Endothelial cell of hepatic sinusoid (primary cell): ENCODE measurements at regions not wholly inside any gene's neighbourhood (a gene's known extent, or its start where the extent isn't known, plus 50 kb on each side); places are given as distances from the start of the nearest gene placed in this dataset.
"Not testable (repeated sequence)": the region's sequence is repeated elsewhere in the genome, so short reads cannot be mapped to it uniquely, and the experiment has no call there.

ENCODE experiments used
- in situ Hi-C: cut with HindIII; loops from 2 replicates; pipeline ENCODE4 v1.10.0; 2017; ENCODE audit warnings: low sequenced_read_pairs

- in situ Hi-C loops, result no loop called here
These were observed 69.2 kb upstream of the SSBP3 start for GRCh38 chr1:54475357-54475881.

GRCh38 chr1:54474310-54475251 is 68.4 kb upstream of the SSBP3 start:
- in situ Hi-C loops, result no loop called here

- in situ Hi-C loops, result no loop called here
These were observed 65.4 kb upstream of the SSBP3 start for GRCh38 chr1:54471588-54471987.

- in situ Hi-C loops, result not testable (repeated sequence)
These were observed 63.2 kb upstream of the SSBP3 start for GRCh38 chr1:54469444-54469843.

- in situ Hi-C loops, result not testable (repeated sequence)
These were observed 62.3 kb upstream of the SSBP3 start for GRCh38 chr1:54468288-54469084.

GRCh38 chr1:54465351-54465811 is 59.2 kb upstream of the SSBP3 start:
- in situ Hi-C loops, result no loop called here

GRCh38 chr1:54464477-54465146 is 58.4 kb upstream of the SSBP3 start:
- in situ Hi-C loops, result no loop called here

GRCh38 chr1:54464031-54464476 is 57.9 kb upstream of the SSBP3 start:
- in situ Hi-C loops, result no loop called here

GRCh38 chr1:54463259-54464030 is 57.3 kb upstream of the SSBP3 start:
- in situ Hi-C loops, result no loop called here

- in situ Hi-C loops, result no loop called here
These were observed 56.5 kb upstream of the SSBP3 start for GRCh38 chr1:54462597-54463258.

GRCh38 chr1:54461731-54462596 is 55.8 kb upstream of the SSBP3 start:
- in situ Hi-C loops, result no loop called here

- in situ Hi-C loops, result no loop called here
These were observed 54.7 kb upstream of the SSBP3 start for GRCh38 chr1:54460861-54461387.

GRCh38 chr1:54460351-54460750 is 54.2 kb upstream of the SSBP3 start:
- in situ Hi-C loops, result no loop called here

GRCh38 chr1:54459726-54460191 is 53.6 kb upstream of the SSBP3 start:
- in situ Hi-C loops, result no loop called here

- in situ Hi-C loops, result no loop called here
These were observed 52.9 kb upstream of the SSBP3 start for GRCh38 chr1:54459140-54459539.

- in situ Hi-C loops, result no loop called here
These were observed 50.8 kb upstream of the SSBP3 start for GRCh38 chr1:54456921-54457529.

- in situ Hi-C loops, result no loop called here
These were observed 50.2 kb upstream of the SSBP3 start for GRCh38 chr1:54456361-54456760.
